ENCODE measurements at regions not wholly inside any gene's neighbourhood (a gene's known extent, or its start where the extent isn't known, plus 50 kb on each side); places are given as distances from the start of the nearest gene placed in this dataset.
"Not testable (repeated sequence)": the region's sequence is repeated elsewhere in the genome, so short reads cannot be mapped to it uniquely, and the experiment has no call there.

GRCh38 chr4:4032364-4032763 lies 194.4 kb downstream of the OTOP1 start:
- DNase-seq (ENCODE audit: low spot score); H3K36me3 ChIP-seq; H3K4me1 ChIP-seq (replicated peaks); H3K27me3 ChIP-seq (replicated peaks; ENCODE audit: insufficient read depth); H3K4me3 ChIP-seq; intact Hi-C loops (cut with DNase I); H3K9me3 ChIP-seq; H3K27ac ChIP-seq: not testable (repeated sequence)
- WGBS: 65% methylated on average over 9 of the region's 9 CpGs

- H3K36me3 ChIP-seq; intact Hi-C loops (cut with DNase I); H3K4me1 ChIP-seq (replicated peaks); H3K9me3 ChIP-seq; H3K27me3 ChIP-seq (replicated peaks; ENCODE audit: insufficient read depth); DNase-seq (ENCODE audit: low spot score); H3K27ac ChIP-seq; H3K4me3 ChIP-seq: not testable (repeated sequence)
- WGBS: 21% methylated on average over 19 of the region's 19 CpGs
Observed at GRCh38 chr4:4032801-4033605, 193.7 kb downstream of the OTOP1 start.

- DNase-seq (ENCODE audit: low spot score); H3K4me3 ChIP-seq; H3K27me3 ChIP-seq (replicated peaks; ENCODE audit: insufficient read depth); H3K36me3 ChIP-seq; H3K4me1 ChIP-seq (replicated peaks); intact Hi-C loops (cut with DNase I); H3K9me3 ChIP-seq; H3K27ac ChIP-seq: not testable (repeated sequence)
- 77% methylated on average over 9 of the region's 9 CpGs for WGBS
Observed at GRCh38 chr4:4037399-4038138, 189.2 kb downstream of the OTOP1 start.

- H3K4me3 ChIP-seq; H3K9me3 ChIP-seq; H3K36me3 ChIP-seq; H3K4me1 ChIP-seq (replicated peaks); H3K27ac ChIP-seq; DNase-seq (ENCODE audit: low spot score); H3K27me3 ChIP-seq (replicated peaks; ENCODE audit: insufficient read depth); intact Hi-C loops (cut with DNase I): not testable (repeated sequence)
- WGBS: 60% methylated on average over 3 of the region's 3 CpGs
Observed at GRCh38 chr4:4045823-4046222, 180.9 kb downstream of the OTOP1 start.

- DNase-seq (ENCODE audit: low spot score); intact Hi-C loops (cut with DNase I): not testable (repeated sequence)
- 15% methylated on average over 5 of the region's 5 CpGs for WGBS
Observed at GRCh38 chr4:4046686-4047085, 180.0 kb downstream of the OTOP1 start.

GRCh38 chr4:4047202-4047601 lies 179.5 kb downstream of the OTOP1 start:
- H3K36me3 ChIP-seq; H3K4me3 ChIP-seq; intact Hi-C loops (cut with DNase I); H3K27ac ChIP-seq; H3K9me3 ChIP-seq; DNase-seq (ENCODE audit: low spot score); H3K4me1 ChIP-seq (replicated peaks); H3K27me3 ChIP-seq (replicated peaks; ENCODE audit: insufficient read depth): not testable (repeated sequence)
- WGBS: 19% methylated on average over 11 of the region's 12 CpGs

More at GRCh38 chr4:4046686-4047085, 180.0 kb downstream of the OTOP1 start:
- not testable (repeated sequence) for H3K36me3 ChIP-seq; H3K9me3 ChIP-seq; H3K4me1 ChIP-seq (replicated peaks); H3K27ac ChIP-seq; H3K4me3 ChIP-seq; H3K27me3 ChIP-seq (replicated peaks; ENCODE audit: insufficient read depth)

- H3K27ac ChIP-seq; H3K27me3 ChIP-seq (replicated peaks; ENCODE audit: insufficient read depth); intact Hi-C loops (cut with DNase I); H3K9me3 ChIP-seq; H3K36me3 ChIP-seq; DNase-seq (ENCODE audit: low spot score); H3K4me3 ChIP-seq; H3K4me1 ChIP-seq (replicated peaks): not testable (repeated sequence)
- WGBS: 3% methylated on average over 8 of the region's 8 CpGs
Observed at GRCh38 chr4:4048227-4048626, 178.5 kb downstream of the OTOP1 start.

GRCh38 chr4:4050781-4051180 lies 175.9 kb downstream of the OTOP1 start:
- DNase-seq (ENCODE audit: low spot score); H3K9me3 ChIP-seq; H3K4me1 ChIP-seq (replicated peaks); H3K4me3 ChIP-seq; intact Hi-C loops (cut with DNase I); H3K27ac ChIP-seq; H3K27me3 ChIP-seq (replicated peaks; ENCODE audit: insufficient read depth); H3K36me3 ChIP-seq: not testable (repeated sequence)
- WGBS: 98% methylated on average over 3 of the region's 3 CpGs

GRCh38 chr4:4052933-4053332 lies 173.8 kb downstream of the OTOP1 start:
- H3K9me3 ChIP-seq; H3K4me3 ChIP-seq; H3K27ac ChIP-seq; H3K36me3 ChIP-seq; intact Hi-C loops (cut with DNase I); H3K4me1 ChIP-seq (replicated peaks); H3K27me3 ChIP-seq (replicated peaks; ENCODE audit: insufficient read depth); DNase-seq (ENCODE audit: low spot score): not testable (repeated sequence)
- 75% methylated on average over 2 of the region's 2 CpGs for WGBS

- intact Hi-C loops (cut with DNase I); H3K4me1 ChIP-seq (replicated peaks); H3K4me3 ChIP-seq; H3K9me3 ChIP-seq; H3K27ac ChIP-seq; H3K36me3 ChIP-seq; H3K27me3 ChIP-seq (replicated peaks; ENCODE audit: insufficient read depth); DNase-seq (ENCODE audit: low spot score): not testable (repeated sequence)
- 63% methylated on average over 3 of the region's 3 CpGs for WGBS
Observed at GRCh38 chr4:4057226-4057625, 169.5 kb downstream of the OTOP1 start.

- H3K27me3 ChIP-seq (replicated peaks; ENCODE audit: insufficient read depth); H3K36me3 ChIP-seq; H3K4me3 ChIP-seq; DNase-seq (ENCODE audit: low spot score); H3K4me1 ChIP-seq (replicated peaks); intact Hi-C loops (cut with DNase I); H3K9me3 ChIP-seq; H3K27ac ChIP-seq: not testable (repeated sequence)
- WGBS: 94% methylated on average over 6 of the region's 6 CpGs
Observed at GRCh38 chr4:4084171-4084570, 142.6 kb downstream of the OTOP1 start.

GRCh38 chr4:4089716-4090419 lies 136.9 kb downstream of the OTOP1 start:
- H3K27ac ChIP-seq; H3K27me3 ChIP-seq (replicated peaks; ENCODE audit: insufficient read depth); H3K4me3 ChIP-seq; H3K36me3 ChIP-seq; H3K9me3 ChIP-seq; DNase-seq (ENCODE audit: low spot score); intact Hi-C loops (cut with DNase I); H3K4me1 ChIP-seq (replicated peaks): not testable (repeated sequence)
- 37% methylated on average over 7 of the region's 7 CpGs for WGBS

Data from prostate gland (tissue), 2 donors.